Brain microvascular endothelial cell (primary cell): ENCODE measurements at regions not wholly inside any gene's neighbourhood (a gene's known extent, or its start where the extent isn't known, plus 50 kb on each side); places are given as distances from the start of the nearest gene placed in this dataset.
"Not testable (repeated sequence)": the region's sequence is repeated elsewhere in the genome, so short reads cannot be mapped to it uniquely, and the experiment has no call there.

Source experiments
- DNase-seq: peaks from one replicate; pipeline ENCODE4 v3.0.0-alpha.2; 2020
- H3K27ac ChIP-seq: fragments of 250-450 bp; sonication (Bioruptor Pico); 2 replicates; pipeline ENCODE4 v1.5.1; 2020; ENCODE audit warnings: mild to moderate bottlenecking, moderate library complexity
- H3K27me3 ChIP-seq: fragments of 250-450 bp; sonication (Bioruptor Pico); replicated peaks from 2 replicates; pipeline ENCODE4 v1.5.1; 2020; ENCODE audit warnings: mild to moderate bottlenecking
- H3K36me3 ChIP-seq: fragments of 250-450 bp; sonication (Bioruptor Pico); replicated peaks from 2 replicates; pipeline ENCODE4 v1.5.1; 2020; ENCODE audit warnings: mild to moderate bottlenecking
- H3K4me3 ChIP-seq: 2 replicates; pipeline ENCODE4 v1.5.1; 2011; ENCODE audit warnings: low read depth, mild to moderate bottlenecking, control low read depth, low read length, moderate library complexity
- in situ Hi-C: cut with HindIII; loops from 2 replicates; pipeline ENCODE4 v1.10.0; 2017; ENCODE audit warnings: low sequenced_read_pairs, low pct_ligation_motif_present
- TF ChIP-seq, protein P1 (sequence below): IDR thresholded peaks from 2 replicates; pipeline ENCODE4 v1.5.1; 2011; ENCODE audit warnings: low read depth, mild to moderate bottlenecking, moderate library complexity, low read length, control low read depth, inconsistent platforms; ENCODE audit errors: missing control alignments

DNA sequence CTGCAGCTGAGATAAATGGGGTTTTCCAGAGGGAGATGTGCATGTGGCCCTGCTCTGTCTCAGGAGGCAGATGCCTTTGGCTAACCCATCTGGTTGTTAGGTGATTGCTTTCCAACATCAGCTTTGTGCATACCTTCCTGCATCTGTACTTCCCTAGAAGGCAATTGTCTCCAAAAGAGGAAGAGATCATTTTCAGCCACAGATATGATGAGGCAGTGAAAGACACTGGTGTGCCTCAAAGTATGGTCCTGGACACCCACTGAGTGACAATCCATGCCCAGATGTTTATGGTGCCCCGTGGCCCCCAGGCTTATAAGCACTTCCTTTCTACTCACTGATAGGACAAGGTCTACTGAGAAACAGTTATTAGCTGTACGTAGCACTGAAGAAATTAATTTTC lies 117.5 kb upstream of the NR2F2 start:
- TF ChIP-seq, protein P1, sequence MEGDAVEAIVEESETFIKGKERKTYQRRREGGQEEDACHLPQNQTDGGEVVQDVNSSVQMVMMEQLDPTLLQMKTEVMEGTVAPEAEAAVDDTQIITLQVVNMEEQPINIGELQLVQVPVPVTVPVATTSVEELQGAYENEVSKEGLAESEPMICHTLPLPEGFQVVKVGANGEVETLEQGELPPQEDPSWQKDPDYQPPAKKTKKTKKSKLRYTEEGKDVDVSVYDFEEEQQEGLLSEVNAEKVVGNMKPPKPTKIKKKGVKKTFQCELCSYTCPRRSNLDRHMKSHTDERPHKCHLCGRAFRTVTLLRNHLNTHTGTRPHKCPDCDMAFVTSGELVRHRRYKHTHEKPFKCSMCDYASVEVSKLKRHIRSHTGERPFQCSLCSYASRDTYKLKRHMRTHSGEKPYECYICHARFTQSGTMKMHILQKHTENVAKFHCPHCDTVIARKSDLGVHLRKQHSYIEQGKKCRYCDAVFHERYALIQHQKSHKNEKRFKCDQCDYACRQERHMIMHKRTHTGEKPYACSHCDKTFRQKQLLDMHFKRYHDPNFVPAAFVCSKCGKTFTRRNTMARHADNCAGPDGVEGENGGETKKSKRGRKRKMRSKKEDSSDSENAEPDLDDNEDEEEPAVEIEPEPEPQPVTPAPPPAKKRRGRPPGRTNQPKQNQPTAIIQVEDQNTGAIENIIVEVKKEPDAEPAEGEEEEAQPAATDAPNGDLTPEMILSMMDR: no peak

DNA sequence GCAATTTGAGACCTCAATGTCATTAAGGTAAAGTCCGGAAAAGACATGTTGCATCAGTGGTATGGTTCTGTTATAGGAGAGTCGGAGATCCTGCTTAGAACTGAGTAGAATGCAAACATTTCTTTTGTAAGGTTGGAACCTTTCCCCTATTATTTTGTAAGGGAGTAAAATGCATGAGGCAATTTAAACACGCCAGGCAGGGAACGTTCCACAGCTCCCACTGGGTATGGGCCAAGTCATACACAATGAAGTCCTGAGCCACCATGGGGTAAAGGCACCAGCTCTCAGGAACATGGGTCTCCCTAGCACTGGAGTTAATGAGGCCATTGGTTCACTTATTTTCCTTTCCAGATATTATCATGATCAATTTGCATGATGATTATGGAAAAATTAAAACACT lies 116.6 kb upstream of the NR2F2 start:
- DNase-seq: no peak
- in situ Hi-C loops: no loop called here
- H3K27me3 ChIP-seq: no peaks in the 10 kb centered on the region
- H3K4me3 ChIP-seq: no peak overlapping the region
- no peak overlapping the region for H3K27ac ChIP-seq
- no peaks in the 10 kb centered on the region for H3K36me3 ChIP-seq
- TF ChIP-seq, protein P1: no peak

More for the DNA sequence above, 117.5 kb upstream of the NR2F2 start:
- in situ Hi-C loops: no loop called here
- Histone ChIP-seq H3K27me3 (no peaks in the 10 kb centered on the region), H3K4me3 (no peak overlapping the region), H3K27ac (no peak overlapping the region), H3K36me3 (no peaks in the 10 kb centered on the region)
- DNase-seq: no peak

DNA sequence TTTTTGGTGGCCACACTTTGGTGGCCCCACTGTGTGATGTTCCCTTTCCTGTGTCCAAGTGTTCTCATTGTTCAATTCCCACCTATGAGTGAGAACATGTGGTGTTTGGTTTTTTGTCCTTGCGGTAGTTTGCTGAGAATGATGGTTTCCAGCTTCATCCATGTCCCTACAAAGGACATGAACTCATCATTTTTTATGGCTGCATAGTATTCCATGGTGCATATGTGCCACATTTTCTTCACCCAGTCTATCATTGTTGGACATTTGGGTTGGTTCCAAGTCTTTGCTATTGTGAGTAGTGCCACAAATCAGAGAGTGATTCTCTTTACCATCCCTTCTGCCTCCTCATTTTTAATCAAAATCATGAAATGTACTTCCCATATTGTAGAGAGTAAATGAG lies 114.0 kb upstream of the NR2F2 start:
- H3K27ac ChIP-seq, H3K27me3 ChIP-seq, H3K36me3 ChIP-seq, DNase-seq, H3K4me3 ChIP-seq, in situ Hi-C loops: not testable (repeated sequence)

DNA sequence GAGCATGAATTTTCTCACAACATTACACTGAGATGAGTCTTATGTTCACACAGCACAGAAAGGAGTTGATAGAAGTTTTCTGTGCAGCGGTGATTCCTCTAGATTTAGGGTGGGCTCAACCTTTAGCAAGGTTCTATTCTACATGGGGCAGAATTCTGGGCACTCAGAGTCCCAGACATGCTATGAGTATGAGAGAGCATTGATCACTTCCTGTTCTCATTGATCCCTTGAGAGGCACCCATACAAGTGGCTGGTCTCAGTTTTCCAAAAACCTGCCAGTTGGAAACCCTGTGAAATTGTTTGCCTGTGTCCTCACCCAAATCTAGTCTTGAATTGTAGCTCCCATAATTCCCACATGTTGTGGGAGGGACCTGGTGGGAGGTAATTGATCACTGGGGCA lies 112.5 kb upstream of the NR2F2 start:
- TF ChIP-seq, protein P1: no peak
- in situ Hi-C loops: no loop called here
- no peak for DNase-seq
- H3K4me3 ChIP-seq: no peak overlapping the region
- no peaks in the 10 kb centered on the region for H3K36me3 ChIP-seq
- H3K27me3 ChIP-seq: no peaks in the 10 kb centered on the region
- H3K27ac ChIP-seq: no peak overlapping the region

DNA sequence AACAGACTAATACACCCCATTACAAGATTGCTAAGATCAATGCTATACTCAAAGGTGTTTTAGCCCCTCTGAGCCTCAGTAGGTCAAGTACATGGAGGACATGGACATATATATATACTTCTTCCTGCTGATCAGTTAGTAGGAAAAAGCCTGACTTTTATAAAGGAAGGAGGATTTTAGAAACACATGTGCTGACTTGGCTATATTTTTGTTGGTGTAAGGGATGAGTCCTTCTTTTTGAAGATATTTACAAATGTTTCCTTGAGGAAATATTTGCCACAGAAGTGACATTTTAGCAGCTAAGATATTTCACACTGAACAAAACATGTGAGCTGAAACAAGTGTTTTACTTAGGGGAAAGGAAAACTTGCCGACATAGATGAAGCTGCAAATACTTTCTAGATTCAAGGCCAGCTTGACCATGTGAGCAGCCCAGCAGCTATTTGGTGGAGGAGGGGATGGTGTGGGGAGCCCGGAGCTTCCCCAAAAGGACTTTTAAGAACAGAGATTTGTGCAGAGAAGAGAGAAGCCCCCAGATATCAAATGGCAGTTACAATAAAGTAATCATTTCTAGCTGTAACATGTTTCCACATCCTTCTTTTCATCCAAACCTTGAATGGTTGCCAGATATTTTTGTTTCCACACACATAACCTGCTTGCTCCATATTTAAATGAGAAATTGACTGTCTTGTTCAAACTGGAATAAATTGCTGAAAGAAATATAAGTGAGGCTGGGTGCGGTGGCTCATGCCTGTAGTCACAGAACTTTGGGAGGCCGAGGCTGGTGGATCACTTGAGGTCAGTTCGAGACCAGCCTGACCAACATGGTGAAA lies 111.7 kb upstream of the NR2F2 start:
- in situ Hi-C loops: no loop called here
- Histone ChIP-seq H3K27me3 (no peaks in the 10 kb centered on the region), H3K4me3 (no peak overlapping the region), H3K36me3 (no peaks in the 10 kb centered on the region), H3K27ac (no peak overlapping the region)
- TF ChIP-seq, protein P1: no peak
- DNase-seq: no peak

DNA sequence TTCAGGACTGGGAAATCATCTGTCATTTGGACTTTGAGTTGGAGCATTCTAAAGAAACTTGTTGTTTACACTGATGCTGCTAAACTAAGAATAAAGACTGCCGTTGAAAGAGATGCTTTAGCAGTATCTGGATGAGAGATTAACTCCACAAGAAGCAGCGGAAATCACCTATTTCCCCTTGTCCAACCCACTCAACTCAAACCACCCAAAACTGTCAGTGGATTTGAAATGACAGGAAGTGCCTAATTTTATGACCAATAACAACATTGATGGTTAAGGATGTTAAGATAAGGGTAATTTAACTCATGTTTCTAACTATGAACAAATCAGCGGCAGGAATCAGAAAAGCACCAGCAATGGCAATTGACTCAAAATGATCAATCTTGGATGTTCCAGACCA lies 110.8 kb upstream of the NR2F2 start:
- Histone ChIP-seq H3K4me3 (no peak overlapping the region), H3K27me3 (no peaks in the 10 kb centered on the region), H3K27ac (no peak overlapping the region), H3K36me3 (no peaks in the 10 kb centered on the region)
- DNase-seq: no peak
- TF ChIP-seq, protein P1: no peak
- in situ Hi-C loops: no loop called here
